NT2/D1 (cell line): ENCODE measurements at regions not wholly inside any gene's neighbourhood (a gene's known extent, or its start where the extent isn't known, plus 50 kb on each side); places are given as distances from the start of the nearest gene placed in this dataset.

Experiments used
- SUZ12 ChIP-seq: IDR thresholded peaks from 2 replicates; pipeline ENCODE4 v1.6.1; 2011; ENCODE audit not compliant: insufficient read length, insufficient read depth; ENCODE audit errors: extremely low read depth
- YY1 ChIP-seq: IDR thresholded peaks from 2 replicates; pipeline ENCODE4 v1.6.1; 2011; ENCODE audit not compliant: insufficient read length, insufficient read depth
- ZNF274 ChIP-seq: IDR thresholded peaks from 2 replicates; pipeline ENCODE4 v1.6.1; 2011; ENCODE audit warnings: mild to moderate bottlenecking, low read depth, low read length

GRCh38 chr12:75790219-75790618 is 241.4 kb downstream of the PHLDA1 start:
- TF ChIP-seq YY1 (no peak), ZNF274 (no peak), SUZ12 (no peak)
